Stimulated activated CD8-positive, alpha-beta memory T cell treated with anti-CD3 and anti-CD28 coated beads, Interleukin-4, amount 100 ng/mL, for 24 hours (primary cell): ENCODE measurements at regions not wholly inside any gene's neighbourhood (a gene's known extent, or its start where the extent isn't known, plus 50 kb on each side); places are given as distances from the start of the nearest gene placed in this dataset.
"Not testable (repeated sequence)": the region's sequence is repeated elsewhere in the genome, so short reads cannot be mapped to it uniquely, and the experiment has no call there.

Source experiments
- DNase-seq: peaks from one replicate; pipeline ENCODE4 v3.0.0-alpha.2; 2020; ENCODE audit warnings: low read depth

DNA sequence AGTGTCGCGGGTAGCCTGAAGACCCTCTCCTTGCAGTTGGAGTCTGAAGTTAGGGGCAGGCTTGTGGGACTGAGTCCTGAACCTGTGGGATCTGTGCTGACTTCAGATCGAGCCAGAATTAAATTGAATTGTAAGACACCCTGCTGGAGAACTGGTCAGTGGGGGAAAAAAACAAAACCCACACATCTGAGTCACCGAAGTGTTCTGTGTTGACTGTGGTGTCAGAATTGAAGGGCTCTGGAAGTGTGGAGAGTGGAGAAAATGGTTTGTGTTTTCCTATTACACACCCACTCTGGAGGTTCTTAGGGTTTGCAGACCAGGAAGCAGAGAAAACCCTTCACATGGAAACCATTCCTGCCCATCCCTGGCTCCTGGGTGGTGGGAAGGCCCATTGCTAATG is 209.5 kb upstream of the GALNT2 start:
- no peak for DNase-seq

DNA sequence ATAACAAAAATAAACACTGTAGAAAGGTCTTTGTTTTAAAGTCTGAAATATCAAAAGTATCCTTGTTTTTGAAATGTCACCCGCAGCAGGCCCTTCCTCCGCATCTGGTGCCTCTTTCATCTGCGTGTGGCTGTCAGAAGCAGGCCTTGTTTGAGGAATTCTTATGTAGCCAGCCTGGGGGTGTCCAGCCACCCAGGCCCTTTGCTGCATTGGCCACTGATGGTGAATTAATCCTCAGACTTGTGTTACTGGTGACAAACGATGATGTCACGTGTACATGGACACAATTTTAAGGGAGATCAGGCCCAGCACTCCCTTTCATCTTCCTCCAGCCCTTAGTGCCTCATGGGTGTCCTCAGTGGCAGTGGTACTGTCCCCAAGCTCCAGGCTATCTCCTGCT is 208.0 kb upstream of the GALNT2 start:
- no peak for DNase-seq

DNA sequence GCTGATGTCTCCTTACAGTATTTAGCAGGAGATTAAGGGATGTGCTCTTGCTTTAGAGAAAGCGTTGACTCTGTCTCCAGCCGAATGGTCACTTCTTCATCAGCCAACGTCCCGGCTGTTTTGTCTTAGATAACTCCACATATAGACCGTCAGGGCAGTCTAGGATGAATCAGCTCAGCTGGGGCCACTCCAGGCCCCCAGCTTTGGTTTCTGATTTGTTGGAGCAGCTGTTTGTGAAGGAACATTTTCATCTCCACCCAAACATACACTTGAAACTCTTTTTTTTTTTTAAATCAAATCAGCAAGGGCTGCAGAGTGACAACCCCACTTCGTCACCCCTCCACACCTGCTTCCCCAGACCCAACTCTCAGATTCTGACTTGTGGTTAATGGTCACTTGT is 206.1 kb upstream of the GALNT2 start:
- no peak for DNase-seq

DNA sequence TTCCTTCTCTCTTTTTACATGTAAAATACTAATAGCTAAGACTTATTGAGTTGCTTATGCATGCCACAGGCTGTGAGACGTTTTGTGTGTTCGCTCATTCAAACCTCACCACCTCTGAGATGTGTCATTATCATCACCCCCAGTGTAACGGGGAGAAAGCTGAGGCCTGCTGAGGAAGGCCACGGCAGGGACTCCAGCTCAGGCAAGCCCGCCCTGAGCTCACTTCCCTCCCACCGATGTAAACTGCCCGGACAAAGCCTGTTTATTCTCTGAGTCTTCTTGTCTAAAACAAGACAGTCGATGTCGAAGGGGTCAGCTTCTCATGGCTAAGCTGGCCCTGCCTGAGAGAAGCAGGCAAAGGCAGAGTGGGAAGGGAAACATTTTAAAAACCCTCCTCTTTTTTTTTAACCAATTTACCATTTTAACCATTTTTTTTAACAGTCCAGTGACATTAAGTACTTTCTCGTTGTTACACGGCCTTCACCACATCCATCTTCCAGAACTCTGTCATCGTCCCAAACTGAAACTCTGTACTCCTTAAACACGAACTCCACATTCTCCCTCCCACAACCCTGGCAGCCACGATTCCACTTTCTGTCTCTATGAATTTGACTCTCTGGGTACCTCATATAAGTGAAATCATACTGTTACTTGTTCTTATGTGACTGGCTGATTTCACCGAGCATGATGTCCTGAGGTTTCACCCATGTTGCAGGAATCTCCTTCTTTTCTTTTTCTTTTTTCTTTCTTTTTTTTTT is 204.8 kb upstream of the GALNT2 start:
- DNase-seq = no peak

DNA sequence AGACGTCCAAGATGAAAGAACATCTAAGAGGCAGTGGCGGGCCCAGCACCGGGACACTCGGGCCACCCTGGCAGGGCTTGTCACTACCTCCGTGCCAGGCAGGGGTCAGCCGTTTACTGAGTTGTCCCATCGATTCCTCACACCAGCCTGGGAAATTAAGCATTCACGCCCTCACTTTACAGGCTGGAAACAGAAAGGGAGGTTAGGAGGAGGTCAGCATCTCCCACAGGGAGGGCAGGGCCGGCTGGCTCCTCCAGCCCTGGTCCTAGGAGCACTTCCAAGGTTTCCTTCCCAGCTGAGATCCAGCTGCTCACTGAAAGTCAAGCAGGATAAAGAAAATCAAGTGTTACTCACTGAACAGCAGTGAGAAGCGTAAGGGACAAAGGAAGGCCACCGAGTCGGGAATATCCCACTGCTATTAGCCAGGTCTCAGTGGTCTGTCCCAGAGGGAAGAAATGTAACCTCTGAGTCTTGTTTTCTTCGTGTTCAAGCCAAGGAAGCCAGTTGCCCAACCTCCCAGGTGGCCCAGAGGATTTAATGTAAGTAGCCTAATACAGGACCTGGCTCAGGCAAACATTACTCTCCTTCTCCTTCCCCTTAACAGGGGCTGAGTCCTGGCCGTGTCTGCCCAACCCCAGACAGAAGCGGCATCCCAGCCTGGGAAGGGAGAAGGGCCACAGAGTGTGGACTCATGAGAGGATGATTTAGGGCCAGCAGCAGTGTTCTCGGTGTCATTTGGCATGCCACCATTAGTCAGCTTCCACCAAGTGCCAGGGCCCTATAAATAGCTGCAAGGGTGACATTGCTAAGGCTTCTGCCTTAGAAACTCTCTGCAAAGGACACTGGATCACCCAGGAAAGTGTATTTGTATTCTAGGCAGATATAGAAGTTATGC is 203.1 kb upstream of the GALNT2 start:
- DNase-seq = no peak

DNA sequence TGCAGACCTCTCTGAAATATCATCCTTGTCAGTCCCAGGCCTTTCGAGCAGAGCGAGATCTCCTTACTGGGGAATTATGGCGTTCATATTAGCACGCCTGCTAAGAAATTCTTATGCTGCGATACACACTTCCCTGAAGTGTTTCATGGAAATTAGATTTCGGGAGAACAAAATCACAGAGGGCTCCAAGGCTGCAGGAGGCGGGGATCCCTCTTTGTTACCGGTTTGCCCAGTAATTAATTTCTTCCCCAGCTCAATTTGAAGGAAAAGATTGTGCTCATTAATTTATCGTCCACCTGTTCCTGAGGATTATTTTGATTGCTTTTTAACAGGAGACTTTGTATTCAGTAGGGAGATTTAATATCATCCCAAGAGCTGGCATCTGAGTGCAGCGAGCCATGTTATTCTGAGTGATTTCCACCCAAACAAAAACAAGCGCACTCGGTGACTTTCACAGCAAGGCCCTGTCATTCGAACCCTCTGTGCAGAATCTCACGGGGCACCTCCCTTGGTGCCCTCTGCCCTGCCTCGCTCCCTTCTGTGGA is 202.3 kb upstream of the GALNT2 start:
- no peak for DNase-seq

DNA sequence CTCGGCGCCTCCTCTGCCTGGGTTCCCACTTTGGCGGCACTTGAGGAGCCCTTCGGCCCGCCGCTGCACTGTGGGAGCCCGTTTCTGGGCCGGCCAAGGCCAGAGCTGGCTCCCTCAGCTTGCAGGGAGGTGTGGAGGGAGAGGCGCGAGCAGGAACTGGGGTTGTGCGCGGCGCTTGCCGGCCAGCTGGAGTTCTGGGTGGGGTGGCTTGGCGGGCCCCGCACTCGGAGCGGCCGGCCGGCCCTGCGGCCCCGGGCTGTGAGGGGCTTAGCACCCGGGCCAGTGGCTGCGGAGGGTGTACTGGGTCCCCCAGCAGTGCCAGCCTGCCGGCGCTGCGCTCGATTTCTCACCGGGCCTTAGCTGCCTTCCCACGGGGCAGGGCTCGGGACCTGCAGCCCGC is 201.7 kb upstream of the GALNT2 start:
- not testable (repeated sequence) for DNase-seq

DNA sequence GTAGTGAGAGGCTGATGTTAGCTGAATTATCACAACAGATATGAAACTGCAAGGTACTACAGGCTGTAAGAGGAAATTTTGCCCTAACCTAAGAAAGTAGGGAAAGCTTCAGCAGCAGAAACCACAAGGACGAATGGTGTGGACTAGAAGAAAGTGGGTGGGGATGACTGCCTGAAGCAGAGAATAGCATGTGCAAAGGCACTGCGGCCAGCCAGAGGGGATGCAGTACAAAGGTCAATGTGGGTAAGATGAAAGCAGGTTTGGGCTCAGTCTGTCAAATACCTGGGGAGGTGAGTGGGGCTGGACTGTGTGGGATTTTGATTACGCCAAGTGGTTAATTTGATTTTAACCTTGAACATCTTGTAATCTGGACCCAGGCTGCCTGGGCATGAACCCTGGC is 199.3 kb upstream of the GALNT2 start:
- DNase-seq = no peak

DNA sequence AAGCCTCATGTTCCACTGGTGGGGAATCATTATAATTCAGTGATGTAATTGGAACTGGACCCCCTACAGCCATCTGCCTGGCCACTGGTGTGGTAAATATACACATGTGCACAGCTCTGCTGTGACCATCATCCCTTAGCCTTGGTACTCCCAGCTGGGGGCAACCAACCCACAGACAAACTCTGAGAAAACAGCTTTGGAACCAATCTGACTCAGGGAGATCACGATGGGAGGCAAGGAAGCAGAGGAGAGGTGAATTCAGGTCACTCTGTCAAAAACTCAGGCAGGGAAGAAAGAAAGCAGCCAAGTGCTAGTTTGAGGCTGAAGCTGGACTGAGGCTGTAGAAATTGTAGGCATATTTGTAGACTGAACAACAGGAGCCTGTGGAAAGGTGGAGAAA is 197.8 kb upstream of the GALNT2 start:
- DNase-seq = no peak

DNA sequence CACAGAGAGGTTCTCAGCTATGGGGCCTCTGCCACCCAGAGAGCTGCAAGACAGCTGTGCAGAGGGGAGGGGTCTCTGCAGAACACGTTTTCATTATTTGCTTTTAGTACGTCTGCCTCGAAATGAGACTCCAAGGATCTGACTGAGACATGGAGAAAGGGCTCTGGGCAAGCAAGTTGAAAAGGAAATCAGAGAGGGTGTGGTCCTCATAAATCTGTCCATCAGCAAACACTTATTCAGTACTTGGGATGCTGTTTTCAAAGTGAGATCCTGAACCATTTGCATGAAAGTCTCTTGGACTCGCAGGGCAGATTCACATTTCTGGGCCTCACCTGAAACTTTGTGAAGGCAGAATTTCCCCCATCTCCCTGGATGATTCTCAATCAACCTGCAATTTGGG is 197.4 kb upstream of the GALNT2 start:
- no peak for DNase-seq

DNA sequence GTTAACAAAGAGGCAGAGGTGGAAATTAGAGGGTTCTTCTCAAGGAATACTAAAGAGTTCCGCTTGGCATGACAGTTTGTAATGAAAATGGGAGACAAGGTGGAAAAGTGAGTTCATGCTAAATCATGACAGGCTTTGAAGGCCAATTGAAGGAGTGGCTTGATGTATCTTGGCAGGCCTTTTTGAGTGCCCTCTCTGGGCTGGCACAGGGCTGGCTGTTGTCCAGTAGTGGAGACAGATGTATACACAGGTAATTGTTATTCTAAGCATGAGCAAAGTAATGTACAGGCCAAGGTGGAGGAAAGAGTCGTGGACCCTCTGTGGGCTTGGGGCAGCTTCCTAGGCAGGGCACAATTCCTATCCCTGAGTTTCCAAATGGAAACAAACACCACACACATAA is 196.7 kb upstream of the GALNT2 start:
- no peak for DNase-seq

DNA sequence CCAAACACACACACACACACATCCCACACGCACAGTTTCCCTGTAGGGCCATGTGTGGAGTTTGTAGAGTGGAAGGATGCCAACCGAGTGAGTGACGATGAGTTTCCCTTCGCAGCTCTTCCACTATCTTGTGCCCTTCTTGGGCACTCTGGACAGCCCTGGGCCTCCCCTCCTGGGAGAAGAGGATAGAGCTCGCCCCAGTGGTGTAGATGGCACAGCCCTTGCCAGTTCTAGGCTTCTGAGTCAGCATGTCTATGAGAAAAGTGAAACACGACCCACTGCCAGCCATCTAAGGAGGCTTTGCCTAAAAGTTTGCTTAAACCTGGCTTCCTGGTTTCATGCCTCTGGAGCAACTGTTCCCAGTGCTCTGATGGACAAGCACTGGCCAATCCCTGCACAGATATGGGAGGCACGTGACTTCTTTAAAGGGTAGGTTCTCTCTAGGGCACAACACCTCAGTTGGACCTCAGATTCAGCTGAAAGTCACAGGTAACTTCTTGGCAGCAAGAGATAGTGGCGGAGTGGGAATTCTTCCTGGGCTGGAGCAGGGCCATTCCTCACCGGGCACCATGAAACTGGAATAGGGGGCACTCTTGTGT is 195.9 kb upstream of the GALNT2 start:
- DNase-seq = no peak

DNA sequence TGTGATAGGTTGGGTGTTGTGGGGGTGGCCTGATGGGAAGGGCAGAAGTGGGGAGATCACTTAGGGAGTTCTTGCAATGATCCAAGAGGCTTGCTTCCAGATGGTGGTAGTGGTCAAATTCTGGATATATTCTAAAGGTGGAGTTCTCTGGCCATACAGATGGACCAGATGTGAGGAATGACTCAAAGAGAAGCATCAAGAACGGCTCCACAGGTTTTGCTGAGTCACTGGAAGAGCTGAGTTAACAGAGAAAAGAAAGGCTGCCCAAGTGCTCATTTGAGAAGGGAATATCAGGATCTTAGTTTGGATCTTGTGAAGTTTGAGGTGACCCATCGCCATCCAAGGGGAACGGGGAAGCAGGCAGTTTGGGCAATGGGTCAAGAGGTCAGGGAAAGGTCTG is 192.9 kb upstream of the GALNT2 start:
- no peak for DNase-seq

DNA sequence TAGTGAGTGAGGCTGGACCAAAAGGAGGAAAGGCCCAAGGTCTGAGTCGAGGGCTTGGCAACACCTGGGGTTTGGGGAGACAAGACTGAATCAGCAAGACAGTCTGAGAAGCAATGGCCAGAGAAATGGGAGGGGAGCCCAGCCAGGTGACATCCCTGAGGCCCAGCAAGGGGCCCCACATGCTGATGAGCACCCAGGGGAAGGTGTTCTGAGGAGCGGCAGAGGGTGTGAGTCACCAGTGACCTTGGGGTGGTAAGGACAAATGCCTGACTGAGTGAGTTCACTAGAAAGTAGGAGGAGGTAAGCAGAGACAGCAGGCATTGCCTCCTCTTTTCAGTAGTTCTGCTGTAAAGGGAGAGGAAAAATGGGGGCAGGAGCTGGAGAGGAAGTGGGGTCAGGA is 192.4 kb upstream of the GALNT2 start:
- DNase-seq = no peak

DNA sequence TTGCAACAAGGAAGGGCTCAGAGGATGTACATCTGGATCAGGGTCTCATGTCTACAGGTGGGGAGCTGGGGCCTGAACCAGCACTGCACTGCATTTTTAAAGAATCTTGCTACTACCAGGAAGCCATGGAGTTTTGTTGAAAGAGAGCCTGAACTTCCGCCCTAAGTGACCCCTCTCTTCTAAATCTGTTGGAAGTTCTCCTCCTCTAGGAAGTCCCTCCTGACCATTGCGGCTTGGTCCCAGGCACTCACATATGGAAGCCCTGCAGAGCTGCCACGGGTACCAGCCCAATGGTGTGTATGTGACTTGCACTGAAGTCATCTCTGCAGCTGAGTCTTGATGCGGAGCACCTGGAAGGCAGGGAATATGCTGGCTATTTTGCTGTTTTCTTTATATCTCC is 192.0 kb upstream of the GALNT2 start:
- DNase-seq = no peak

DNA sequence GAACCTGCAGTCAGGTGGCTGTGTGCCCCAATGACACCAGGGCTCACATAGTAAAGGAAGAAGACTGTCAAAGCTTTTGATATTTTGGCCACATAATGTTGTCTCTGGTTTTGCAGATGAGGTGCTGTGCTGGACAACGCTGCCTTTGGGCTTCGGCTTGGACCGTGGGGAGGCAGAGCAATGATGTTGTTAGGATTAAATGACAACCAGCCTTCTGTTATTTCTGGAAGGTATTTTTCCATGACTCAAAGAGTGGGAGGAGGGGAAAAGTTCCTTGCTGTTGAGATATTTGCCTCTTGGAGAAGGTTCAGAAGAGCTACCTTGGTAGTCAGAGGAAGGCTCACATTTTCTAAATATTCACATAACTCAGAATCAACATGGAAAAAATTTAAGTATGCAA is 187.3 kb upstream of the GALNT2 start:
- no peak for DNase-seq

DNA sequence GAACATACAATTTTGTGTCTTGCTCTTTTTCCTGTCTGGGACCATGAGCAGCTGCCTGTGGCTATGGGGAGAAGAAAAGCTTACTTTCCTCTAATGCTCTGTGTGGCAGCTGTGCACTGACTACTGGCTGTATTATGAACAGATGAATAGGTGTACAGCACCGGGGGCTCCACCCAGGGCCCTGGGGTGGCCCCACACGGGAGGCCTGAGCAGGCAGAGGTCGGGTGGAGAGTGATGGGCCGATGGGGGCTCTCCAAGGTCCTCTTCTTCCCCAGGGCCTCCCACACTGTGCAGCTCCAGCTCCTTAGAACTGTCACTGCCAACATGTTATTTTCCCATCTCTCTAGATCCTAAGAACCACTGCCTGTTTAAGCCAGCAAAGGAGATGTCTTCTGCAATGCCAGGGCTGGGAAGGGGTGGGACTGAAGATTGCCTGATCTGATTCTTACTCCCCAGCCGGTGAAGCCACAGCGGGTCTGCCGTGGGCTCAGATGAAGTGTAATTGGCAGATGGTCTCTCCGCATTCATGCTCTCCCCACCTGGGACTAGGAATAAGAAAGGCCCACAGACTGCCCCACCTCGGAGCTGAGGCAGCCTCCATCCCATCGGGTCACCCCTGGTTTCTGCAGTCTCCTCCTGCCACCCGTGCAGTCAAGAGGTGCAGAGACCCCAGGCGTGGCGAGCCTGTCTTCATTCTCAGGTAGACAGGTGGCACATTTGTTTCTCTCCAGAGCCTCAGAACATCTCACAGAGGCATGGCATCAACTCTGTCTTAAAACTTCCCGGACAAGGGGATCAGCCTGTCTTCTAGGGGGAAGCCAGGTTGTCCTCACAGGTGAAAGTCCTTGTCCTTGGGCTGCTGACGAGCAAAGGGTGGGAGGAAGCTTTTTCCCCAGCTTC is 186.5 kb upstream of the GALNT2 start:
- DNase-seq = no peak

DNA sequence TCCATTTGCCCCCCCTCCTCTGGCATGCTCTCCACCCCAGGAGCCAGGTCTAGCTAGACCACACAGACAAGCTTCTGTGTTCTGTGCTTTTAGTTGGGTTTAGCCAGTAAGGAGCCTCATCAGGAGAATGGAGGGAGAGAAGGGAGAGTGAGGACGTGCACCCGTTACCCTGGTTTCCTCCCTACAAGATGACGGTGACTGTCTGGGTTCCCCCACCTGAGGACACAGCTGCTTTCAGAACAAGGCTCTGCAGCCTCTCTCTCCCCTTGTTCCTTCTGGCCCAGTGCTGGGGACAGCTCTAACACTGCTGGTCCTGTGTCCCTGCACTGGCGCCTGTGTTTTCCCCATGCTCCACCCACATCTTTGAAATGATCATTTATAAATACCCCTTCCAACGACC is 184.4 kb upstream of the GALNT2 start:
- DNase-seq = no peak

DNA sequence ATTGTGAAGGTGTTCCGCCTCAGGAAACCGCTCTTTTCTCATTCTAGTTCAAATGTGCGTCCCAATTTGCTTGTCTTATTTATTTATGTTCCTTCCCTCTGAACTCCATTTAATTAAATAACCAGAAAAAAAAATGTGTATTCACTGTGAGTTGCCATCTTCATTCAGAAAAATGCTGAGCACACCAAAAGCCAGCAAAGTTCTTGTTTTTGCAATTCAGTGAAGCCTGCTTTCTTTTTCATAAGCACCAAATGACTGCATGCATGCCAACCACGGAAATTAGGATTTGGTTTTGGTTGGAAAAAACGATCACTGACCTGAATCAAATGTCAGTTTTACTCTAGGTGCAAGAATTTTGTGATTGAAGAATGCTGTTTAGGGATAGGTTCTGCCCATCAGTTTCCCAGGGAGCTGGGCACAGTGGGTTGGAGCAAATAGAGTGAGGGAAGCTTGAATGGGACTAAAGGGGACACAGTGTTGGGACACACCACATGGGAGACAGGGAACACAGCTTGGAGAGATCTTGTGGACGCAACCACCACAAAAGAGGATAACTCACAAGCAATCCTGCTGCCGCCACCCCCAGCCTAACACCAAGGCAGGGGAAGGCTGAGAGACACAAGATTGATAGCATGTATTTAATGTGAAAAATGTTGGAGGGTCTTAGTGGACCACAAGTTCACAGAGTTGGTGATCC is 183.4 kb upstream of the GALNT2 start:
- DNase-seq = no peak

DNA sequence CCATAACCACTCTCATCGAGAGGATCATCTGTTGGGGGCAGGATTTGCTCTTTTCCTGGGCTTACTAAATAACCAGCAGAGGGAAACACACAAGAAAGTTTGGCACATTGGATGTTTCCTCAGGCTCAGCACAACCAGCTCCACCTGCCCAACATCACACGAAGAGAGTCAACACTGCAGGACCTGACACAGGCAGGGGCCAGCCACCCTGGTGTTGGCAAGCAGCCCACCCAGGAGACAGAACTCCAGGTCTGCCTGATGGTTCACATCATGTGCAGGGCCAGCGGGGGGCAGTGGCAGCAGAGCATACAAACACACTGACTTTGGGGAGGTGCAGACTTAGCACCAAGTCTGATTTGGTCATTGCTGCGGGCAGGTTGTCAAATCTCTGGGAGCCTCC is 182.3 kb upstream of the GALNT2 start:
- DNase-seq = no peak
